AG04450 (cell line): ENCODE measurements at regions not wholly inside any gene's neighbourhood (a gene's known extent, or its start where the extent isn't known, plus 50 kb on each side); places are given as distances from the start of the nearest gene placed in this dataset.

ENCODE experiments used
- CTCF ChIA-PET: fragments of 300-600, 350-600 bp; formaldehyde crosslinking; extraction: SDS; loops from one replicate; lab custom pipeline; 2022; ENCODE audit warnings: antibody characterized with exemption, inconsistent platforms; lab: Charles Lee
- POLR2A ChIA-PET: fragments of 350-600 bp; formaldehyde crosslinking; extraction: SDS; loops from one replicate; lab custom pipeline; 2021; ENCODE audit warnings: antibody characterized with exemption, inconsistent platforms; lab: Yijun Ruan, JAX
- DNase-seq: peaks from one replicate; pipeline ENCODE4 v3.0.0-alpha.2; 2011; ENCODE audit warnings: low read depth, low spot score
- H3K27ac ChIP-seq: one replicate; pipeline ENCODE4 v1.5.1; 2012; ENCODE audit warnings: low read depth, low read length, control low read depth
- H3K27me3 ChIP-seq: one replicate; pipeline ENCODE4 v1.6.0; 2012; ENCODE audit warnings: low read length; ENCODE audit not compliant: control insufficient read depth, insufficient read depth
- H3K4me3 ChIP-seq: 2 replicates; pipeline ENCODE4 v1.5.1; 2011; ENCODE audit warnings: mild to moderate bottlenecking, low read depth, low read length, control low read depth
- H3K9me3 ChIP-seq: 2 replicates; pipeline ENCODE4 v1.5.1; 2012; ENCODE audit warnings: low read length; ENCODE audit not compliant: control insufficient read depth, insufficient read depth
- TF ChIP-seq, protein P1 (sequence below): IDR thresholded peaks from 2 replicates; pipeline ENCODE4 v1.5.1; 2011; ENCODE audit warnings: low read depth, low read length, control low read depth, inconsistent platforms

DNA sequence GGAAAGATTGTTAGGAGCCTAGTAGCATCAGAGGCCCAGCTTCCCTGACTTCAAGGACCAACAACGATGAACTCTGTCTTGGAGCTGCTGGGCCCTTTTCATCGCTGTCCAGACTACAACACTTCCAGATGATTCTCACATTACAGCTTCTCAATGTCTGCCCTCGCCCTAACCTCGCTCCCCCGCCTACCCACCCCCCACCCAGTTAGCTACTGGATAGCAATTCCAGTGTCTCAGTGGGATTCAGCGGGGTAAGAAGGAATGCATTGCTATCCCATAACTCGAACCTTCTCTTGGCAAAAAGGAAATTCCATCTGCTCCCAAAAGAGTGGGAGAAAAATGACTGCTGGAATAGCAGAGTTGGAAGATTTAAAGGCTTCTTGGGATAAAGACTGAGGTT lies 65.0 kb downstream of the RPL37A start:
- TF ChIP-seq, protein P1, sequence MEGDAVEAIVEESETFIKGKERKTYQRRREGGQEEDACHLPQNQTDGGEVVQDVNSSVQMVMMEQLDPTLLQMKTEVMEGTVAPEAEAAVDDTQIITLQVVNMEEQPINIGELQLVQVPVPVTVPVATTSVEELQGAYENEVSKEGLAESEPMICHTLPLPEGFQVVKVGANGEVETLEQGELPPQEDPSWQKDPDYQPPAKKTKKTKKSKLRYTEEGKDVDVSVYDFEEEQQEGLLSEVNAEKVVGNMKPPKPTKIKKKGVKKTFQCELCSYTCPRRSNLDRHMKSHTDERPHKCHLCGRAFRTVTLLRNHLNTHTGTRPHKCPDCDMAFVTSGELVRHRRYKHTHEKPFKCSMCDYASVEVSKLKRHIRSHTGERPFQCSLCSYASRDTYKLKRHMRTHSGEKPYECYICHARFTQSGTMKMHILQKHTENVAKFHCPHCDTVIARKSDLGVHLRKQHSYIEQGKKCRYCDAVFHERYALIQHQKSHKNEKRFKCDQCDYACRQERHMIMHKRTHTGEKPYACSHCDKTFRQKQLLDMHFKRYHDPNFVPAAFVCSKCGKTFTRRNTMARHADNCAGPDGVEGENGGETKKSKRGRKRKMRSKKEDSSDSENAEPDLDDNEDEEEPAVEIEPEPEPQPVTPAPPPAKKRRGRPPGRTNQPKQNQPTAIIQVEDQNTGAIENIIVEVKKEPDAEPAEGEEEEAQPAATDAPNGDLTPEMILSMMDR: no peak

DNA sequence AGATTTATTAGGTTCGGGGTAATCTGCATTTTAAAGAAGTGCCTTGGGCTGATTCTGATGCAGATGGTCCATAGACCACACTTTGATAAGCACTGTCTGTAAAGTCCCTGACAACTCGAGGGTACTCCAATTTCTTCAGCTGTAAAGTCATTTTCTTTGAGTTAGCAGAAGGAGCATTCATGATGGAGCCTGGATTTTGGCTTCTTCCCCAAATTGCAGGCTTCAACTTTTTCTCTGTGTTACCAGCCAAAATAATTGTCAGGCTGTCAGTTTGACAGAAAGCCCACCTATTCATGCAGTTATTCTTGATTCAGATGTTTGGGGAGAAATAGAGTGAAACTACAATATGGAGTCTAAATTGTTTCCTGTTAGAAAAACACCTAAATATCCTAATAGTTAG lies 66.0 kb downstream of the RPL37A start:
- TF ChIP-seq, protein P1: no peak
- peaks cover 3% of the 10 kb centered on the region for H3K9me3 ChIP-seq
- ChIA-PET POLR2A (no interaction called here), CTCF (interaction anchor here (0.5 kb wide), 1 partner anchor 1000 kb away, joined by 3 read pairs; no protein-coding TSS in a partner anchor)
- H3K27me3 ChIP-seq: peaks cover 1% of the 10 kb centered on the region
- DNase-seq: no peak
- H3K27ac ChIP-seq: no peak overlapping the region
- no peak overlapping the region for H3K4me3 ChIP-seq

More for the DNA sequence above, 65.0 kb downstream of the RPL37A start:
- ChIA-PET POLR2A (no interaction called here), CTCF (interaction anchor here (0.8 kb wide), 1 partner anchor 44 kb away, joined by 3 read pairs; no protein-coding TSS in a partner anchor)
- H3K9me3 ChIP-seq: peaks cover 3% of the 10 kb centered on the region
- H3K27me3 ChIP-seq: no peaks in the 10 kb centered on the region
- H3K27ac ChIP-seq: no peak overlapping the region
- DNase-seq: no peak
- H3K4me3 ChIP-seq: no peak overlapping the region

DNA sequence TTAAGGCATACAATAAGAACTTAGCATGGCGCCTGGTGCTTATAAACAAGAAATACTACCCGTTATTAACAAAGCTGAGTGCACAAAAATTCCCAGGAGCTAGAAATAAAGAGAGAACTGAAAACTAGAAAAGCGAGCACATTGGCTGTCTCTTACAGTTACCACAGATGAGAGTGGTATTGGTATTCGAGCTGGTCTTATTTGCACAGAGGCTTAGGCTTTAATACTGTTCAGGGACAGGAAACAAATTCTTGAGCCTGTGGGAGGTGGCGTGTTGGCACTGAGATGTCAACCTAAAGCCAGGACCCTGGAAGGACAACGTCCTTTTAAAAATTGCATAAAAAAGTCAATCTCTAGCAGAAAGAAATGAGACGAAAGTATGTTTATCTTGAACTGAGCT lies 67.3 kb upstream of the IGFBP2 start:
- Histone ChIP-seq H3K4me3 (no peak overlapping the region), H3K27ac (no peak overlapping the region), H3K27me3 (peaks cover 5% of the 10 kb centered on the region), H3K9me3 (peaks cover 6% of the 10 kb centered on the region)
- TF ChIP-seq, protein P1: no peak
- DNase-seq: no peak
- POLR2A ChIA-PET: no interaction called here
- CTCF ChIA-PET: interaction anchor here (1.2 kb wide), 1 partner anchor 47 kb away, joined by 5 read pairs; no protein-coding TSS in a partner anchor

DNA sequence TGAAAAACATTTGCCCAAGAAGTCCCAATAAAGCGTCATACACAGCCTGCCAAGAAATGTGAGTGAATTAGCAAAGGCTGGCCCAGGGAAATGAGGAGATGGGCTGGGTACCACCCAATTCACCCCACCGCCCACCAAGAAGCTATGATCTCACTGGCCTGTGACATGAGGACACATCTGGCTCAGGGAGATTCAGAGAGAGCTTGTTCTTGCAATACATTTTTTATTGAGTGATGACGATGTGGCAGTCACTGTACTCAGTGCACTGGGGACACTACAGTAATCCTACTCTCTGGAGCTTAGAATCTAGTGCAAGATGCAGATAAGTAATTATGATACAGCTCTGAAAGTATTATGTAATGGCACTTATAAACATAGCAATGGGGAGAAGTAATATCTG lies 64.6 kb upstream of the IGFBP2 start:
- Histone ChIP-seq H3K4me3 (no peak overlapping the region), H3K27me3 (peaks cover 5% of the 10 kb centered on the region), H3K27ac (no peak overlapping the region), H3K9me3 (peaks cover 6% of the 10 kb centered on the region)
- DNase-seq: no peak
- TF ChIP-seq, protein P1: no peak
- ChIA-PET POLR2A (interaction anchor here (0.6 kb wide), 1 partner anchor 64 kb away, joined by 4 read pairs; no protein-coding TSS in a partner anchor), CTCF (interaction anchor here (1.0 kb wide), 1 partner anchor 49 kb away, joined by 3 read pairs; no protein-coding TSS in a partner anchor)

DNA sequence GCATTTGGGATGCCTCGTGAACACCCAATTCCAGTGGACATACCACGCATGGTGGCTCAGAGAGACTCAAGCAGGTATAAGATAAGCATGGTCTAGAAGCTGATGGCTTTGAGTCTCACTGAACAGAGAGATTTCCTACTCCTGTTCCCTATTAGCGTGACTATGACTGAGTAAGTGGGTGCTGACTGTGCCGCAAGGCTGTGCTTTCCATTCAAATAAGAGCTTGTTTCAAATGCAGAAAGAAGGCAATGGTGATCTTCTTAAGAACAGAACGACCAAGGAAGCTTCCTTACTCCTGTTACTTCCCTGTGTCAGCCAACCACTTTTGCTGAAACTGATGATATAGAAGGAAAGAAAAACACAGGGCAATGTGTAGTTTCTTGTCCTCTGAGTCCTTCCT lies 63.5 kb upstream of the IGFBP2 start:
- CTCF ChIA-PET: no interaction called here
- POLR2A ChIA-PET: interaction anchor here (0.6 kb wide), 2 partner anchors 91 to 117 kb away, joined by 3 to 10 read pairs; no protein-coding TSS in a partner anchor
- DNase-seq: no peak
- Histone ChIP-seq H3K4me3 (no peak overlapping the region), H3K27me3 (peaks cover 5% of the 10 kb centered on the region), H3K27ac (no peak overlapping the region), H3K9me3 (peaks cover 6% of the 10 kb centered on the region)
- TF ChIP-seq, protein P1: no peak
